ENCODE measurements at regions not wholly inside any gene's neighbourhood (a gene's known extent, or its start where the extent isn't known, plus 50 kb on each side); places are given as distances from the start of the nearest gene placed in this dataset.

GRCh38 chr5:67617051-67617450 lies 420.5 kb upstream of the CD180 start:
- DNase-seq, result no peak

- DNase-seq, result no peak
Measured at GRCh38 chr5:67612961-67613360, 416.4 kb upstream of the CD180 start.

GRCh38 chr5:67610186-67610912 lies 413.8 kb upstream of the CD180 start:
- no peak for DNase-seq

GRCh38 chr5:67607958-67608357 lies 411.4 kb upstream of the CD180 start:
- no peak for DNase-seq

GRCh38 chr5:67606586-67606947 lies 410.0 kb upstream of the CD180 start:
- no peak for DNase-seq

GRCh38 chr5:67605730-67606585 lies 409.4 kb upstream of the CD180 start:
- DNase-seq, result no peak

GRCh38 chr5:67591491-67591890 lies 394.9 kb upstream of the CD180 start:
- no peak for DNase-seq

- DNase-seq, result no peak
Measured at GRCh38 chr5:67588389-67588788, 391.8 kb upstream of the CD180 start.

- DNase-seq, result peak; percentile 60 to 85 (median 70)
Measured at GRCh38 chr5:67581203-67581602, 384.6 kb upstream of the CD180 start.

GRCh38 chr5:67578011-67578410 lies 381.4 kb upstream of the CD180 start:
- DNase-seq, result no peak

GRCh38 chr5:67577424-67577823 lies 380.8 kb upstream of the CD180 start:
- no peak for DNase-seq

- no peak for DNase-seq
Measured at GRCh38 chr5:67576112-67576511, 379.5 kb upstream of the CD180 start.

GRCh38 chr5:67575087-67575486 lies 378.5 kb upstream of the CD180 start:
- no peak for DNase-seq

- no peak for DNase-seq
Measured at GRCh38 chr5:67561151-67561932, 364.7 kb upstream of the CD180 start.

- no peak for DNase-seq
Measured at GRCh38 chr5:67552773-67553172, 356.2 kb upstream of the CD180 start.

GRCh38 chr5:67549947-67550346 lies 353.3 kb upstream of the CD180 start:
- DNase-seq, result no peak

- DNase-seq, result no peak
Measured at GRCh38 chr5:67549296-67549618, 352.7 kb upstream of the CD180 start.

GRCh38 chr5:67548520-67549295 lies 352.1 kb upstream of the CD180 start:
- DNase-seq, result no peak

GRCh38 chr5:67547682-67548081 lies 351.1 kb upstream of the CD180 start:
- no peak for DNase-seq

- DNase-seq, result peak; percentile 33 to 58 (median 38)
Measured at GRCh38 chr5:67544942-67545341, 348.3 kb upstream of the CD180 start.

- no peak for DNase-seq
Measured at GRCh38 chr5:67543720-67544270, 347.2 kb upstream of the CD180 start.

GRCh38 chr5:67542479-67542878 lies 345.9 kb upstream of the CD180 start:
- DNase-seq, result peak; percentile 75 to 82 (median 77)

All from suppressor macrophage treated with lipopolysaccharide for 1 hour (primary cell).